ENCODE measurements at regions not wholly inside any gene's neighbourhood (a gene's known extent, or its start where the extent isn't known, plus 50 kb on each side); places are given as distances from the start of the nearest gene placed in this dataset.

GRCh38 chr14:99035712-99036610 lies 236.0 kb downstream of the BCL11B start:
- TF ChIP-seq CTCF (IDR thresholded peaks at IDR 0.05), result no peak
- no peak for TF ChIP-seq ZFX (IDR thresholded peaks at IDR 0.05; ENCODE audit: borderline replicate concordance)
